ENCODE measurements at regions not wholly inside any gene's neighbourhood (a gene's known extent, or its start where the extent isn't known, plus 50 kb on each side); places are given as distances from the start of the nearest gene placed in this dataset.

- Histone ChIP-seq H3K79me2 (ENCODE audit: control insufficient read depth, insufficient read depth, low read length) (no peaks in the 10 kb centered on the region), H3K27me3 (ENCODE audit: control insufficient read depth in 2 of 2, insufficient read depth in 2 of 2, low read length in 2 of 2) (no peaks in the 10 kb centered on the region), H2AFZ (ENCODE audit: low read depth, low read length) (peak overlapping the region; percentile 10; the same call in 1 of the 2 replicates), H3K4me1 (replicated peaks in 1 of 2; ENCODE audit: control insufficient read depth in 2 of 2, insufficient read depth in 2 of 2, low read length in 2 of 2) (peaks cover 0 to 17% of the 10 kb centered on the region in 2 experiments; a peak in 3 of 5 replicates), H3K4me2 (ENCODE audit: insufficient read depth, low read length) (peak overlapping the region; percentile 12; the same call in 1 of the 2 replicates), H4K20me1 (replicated peaks; ENCODE audit: control insufficient read depth, insufficient read depth, low read length) (no peaks in the 10 kb centered on the region), H3K9me1 (ENCODE audit: control insufficient read depth, insufficient read depth, low read length) (no peaks in the 10 kb centered on the region), H3K4me3 (no peak overlapping the region), H3K27ac (ENCODE audit: extremely low read depth, low read depth, low read length) (peak overlapping the region; percentile 16; the same call in 1 of the 3 replicates), H3K9me3 (replicated peaks; ENCODE audit: control insufficient read depth, insufficient read depth, low read depth, low read length) (peaks cover 14% of the 10 kb centered on the region), H3K36me3 (ENCODE audit: control insufficient read depth, insufficient read depth, low read length) (no peaks in the 10 kb centered on the region), H3K9ac (ENCODE audit: insufficient read depth in 1 of 2, low read depth in 2 of 2, low read length in 2 of 2) (no peak overlapping the region)
- DNase-seq (ENCODE audit: extremely low read depth in 1 of 4, low spot score in 3 of 4), result peak in 1 of 4 experiments; percentile 38
- no peak for ATAC-seq
- in situ Hi-C loops (cut with MboI), result no loop called here
- BruUV-seq (replicated peaks), result no TSS peak
- no peak for FAIRE-seq
- ChIA-PET POLR2A (no interaction called here), CTCF (ENCODE audit: low intra/inter-chr PET ratio) (no interaction called here)
- WGBS (ENCODE audit: insufficient coverage, low coverage, missing lambda C conversion rate), result 32% methylated on average over 6 of the region's 6 CpGs
- intact Hi-C loops (cut with micrococcal nuclease), result no loop called here
- TF ChIP-seq IRF1 (CRISPR knock-in tag; IDR thresholded peaks at IDR 0.05; ENCODE audit: borderline replicate concordance) (no peak), CBFA2T2 (conservative IDR thresholded peaks at IDR 0.05) (0 out of 2 replicates have a peak, but pooled peaks have one; percentile 46), THAP7 (CRISPR knock-in tag; IDR thresholded peaks at IDR 0.05) (no peak), PREB (CRISPR knock-in tag; IDR thresholded peaks at IDR 0.05) (no peak), PML (IDR thresholded peaks at IDR 0.05; ENCODE audit: low read length) (no peak), ZNF316 (IDR thresholded peaks at IDR 0.05) (peak; percentile 91), NFYB (IDR thresholded peaks at IDR 0.05; ENCODE audit: extremely low read depth, insufficient read length) (no peak), OTX1 (CRISPR knock-in tag; IDR thresholded peaks at IDR 0.05) (no peak), BRF1 (IDR thresholded peaks at IDR 0.05; ENCODE audit: borderline replicate concordance, extremely low read depth, insufficient read length) (no peak), HDAC3 (IDR thresholded peaks at IDR 0.05; ENCODE audit: borderline replicate concordance, partially characterized antibody) (no peak), TCF3 (CRISPR knock-in tag; IDR thresholded peaks at IDR 0.05) (peak; percentile 59), ATF2 (CRISPR knock-in tag; IDR thresholded peaks at IDR 0.05) (no peak), TFE3 (CRISPR knock-in tag; IDR thresholded peaks at IDR 0.05) (no peak), MCM2 (IDR thresholded peaks at IDR 0.05; ENCODE audit: low read depth) (no peak), ZNF431 (CRISPR knock-in tag; IDR thresholded peaks at IDR 0.05) (no peak), ZSCAN29 (IDR thresholded peaks at IDR 0.05) (no peak), CREM (IDR thresholded peaks at IDR 0.05; ENCODE audit: low read depth) (no peak), TEAD4 (IDR thresholded peaks at IDR 0.05; ENCODE audit: low read length) (peak; percentile 44; the same call in 1 of the 2 replicates), TEAD4 (CRISPR knock-in tag; IDR thresholded peaks at IDR 0.05; ENCODE audit: borderline replicate concordance) (no peak)
Measured at GRCh38 chr12:31845613-31846322, 113.4 kb upstream of the RESF1 start.

Data from K562 (cell line).